ENCODE measurements at regions not wholly inside any gene's neighbourhood (a gene's known extent, or its start where the extent isn't known, plus 50 kb on each side); places are given as distances from the start of the nearest gene placed in this dataset.

GRCh38 chr18:38575648-38576047 lies 1010.0 kb upstream of the CELF4 start:
- TF ChIP-seq, protein P1, sequence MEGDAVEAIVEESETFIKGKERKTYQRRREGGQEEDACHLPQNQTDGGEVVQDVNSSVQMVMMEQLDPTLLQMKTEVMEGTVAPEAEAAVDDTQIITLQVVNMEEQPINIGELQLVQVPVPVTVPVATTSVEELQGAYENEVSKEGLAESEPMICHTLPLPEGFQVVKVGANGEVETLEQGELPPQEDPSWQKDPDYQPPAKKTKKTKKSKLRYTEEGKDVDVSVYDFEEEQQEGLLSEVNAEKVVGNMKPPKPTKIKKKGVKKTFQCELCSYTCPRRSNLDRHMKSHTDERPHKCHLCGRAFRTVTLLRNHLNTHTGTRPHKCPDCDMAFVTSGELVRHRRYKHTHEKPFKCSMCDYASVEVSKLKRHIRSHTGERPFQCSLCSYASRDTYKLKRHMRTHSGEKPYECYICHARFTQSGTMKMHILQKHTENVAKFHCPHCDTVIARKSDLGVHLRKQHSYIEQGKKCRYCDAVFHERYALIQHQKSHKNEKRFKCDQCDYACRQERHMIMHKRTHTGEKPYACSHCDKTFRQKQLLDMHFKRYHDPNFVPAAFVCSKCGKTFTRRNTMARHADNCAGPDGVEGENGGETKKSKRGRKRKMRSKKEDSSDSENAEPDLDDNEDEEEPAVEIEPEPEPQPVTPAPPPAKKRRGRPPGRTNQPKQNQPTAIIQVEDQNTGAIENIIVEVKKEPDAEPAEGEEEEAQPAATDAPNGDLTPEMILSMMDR (IDR thresholded peaks at IDR 0.05; ENCODE audit: insufficient read depth, low read depth, low read length): no peak
- TF ChIP-seq EZH2 (IDR thresholded peaks at IDR 0.05; ENCODE audit: insufficient read depth, low read length): no peak
